IMR-90 (cell line): ENCODE measurements at regions not wholly inside any gene's neighbourhood (a gene's known extent, or its start where the extent isn't known, plus 50 kb on each side); places are given as distances from the start of the nearest gene placed in this dataset.

Source experiments
- ATAC-seq: fragments of 200-7000 bp; cut with Tn5 transposase; 2 replicates; pipeline ENCODE4 v1.9.1; 2020; ENCODE audit warnings: low read depth, mild to moderate bottlenecking, moderate library complexity
- BruUV-seq: library from RNA; stranded (reverse); fragments of 400-500 nt; replicated peaks from 2 replicates; lab custom pipeline; 2021; lab: Mats Ljungman, UMichigan
- CTCF ChIA-PET: fragments of 300-600 bp; formaldehyde crosslinking; extraction: SDS; loops from one replicate; lab custom pipeline; 2021; ENCODE audit warnings: antibody characterized with exemption; lab: Yijun Ruan, JAX
- POLR2A ChIA-PET: fragments of 300-600 bp; sonication (Branson Sonifier 250); formaldehyde crosslinking; loops from one replicate; lab custom pipeline; 2022; ENCODE audit warnings: antibody characterized with exemption; ENCODE audit not compliant: unreplicated experiment; lab: Charles Lee
- DNase-seq: peaks from one replicate; pipeline ENCODE4 v3.0.0; 2013
- H2AFZ ChIP-seq: replicated peaks from 2 replicates; pipeline ENCODE3; 2013; ENCODE audit warnings: low read length, mild to moderate bottlenecking; ENCODE audit not compliant: poor library complexity
- H2AK5ac ChIP-seq: 2 replicates; pipeline ENCODE4 v1.6.1; 2013; ENCODE audit warnings: low read depth, low read length, inconsistent platforms
- H2AK9ac ChIP-seq: replicated peaks from 2 replicates; pipeline ENCODE3; 2013; ENCODE audit warnings: mild to moderate bottlenecking, low read depth, low read length, moderate library complexity; ENCODE audit not compliant: poor library complexity
- H2BK120ac ChIP-seq: 2 replicates; pipeline ENCODE4 v1.6.1; 2013; ENCODE audit warnings: low read depth, low read length, inconsistent platforms
- H2BK15ac ChIP-seq: 3 replicates; pipeline ENCODE4 v1.6.1; 2013; ENCODE audit warnings: low read depth, low read length, inconsistent platforms
- H2BK20ac ChIP-seq: 2 replicates; pipeline ENCODE4 v1.6.1; 2013; ENCODE audit warnings: low read depth, mild to moderate bottlenecking, inconsistent platforms, low read length, moderate library complexity
- H2BK5ac ChIP-seq: 2 replicates; pipeline ENCODE4 v1.6.1; 2013; ENCODE audit warnings: mild to moderate bottlenecking, low read depth, low read length, inconsistent platforms; ENCODE audit not compliant: poor library complexity, severe bottlenecking
- H3K14ac ChIP-seq: replicated peaks from 2 replicates; pipeline ENCODE4 v1.6.1; 2013; ENCODE audit warnings: low read depth, low read length, inconsistent platforms
- H3K18ac ChIP-seq: 2 replicates; pipeline ENCODE4 v1.6.1; 2013; ENCODE audit warnings: low read depth, low read length, control low read depth
- H3K23ac ChIP-seq: 2 replicates; pipeline ENCODE4 v1.6.1; 2013; ENCODE audit warnings: low read depth, low read length, inconsistent platforms
- H3K27ac ChIP-seq: 2 replicates; pipeline ENCODE4 v1.5.1; 2013; ENCODE audit warnings: mild to moderate bottlenecking, control low read depth, low read length; ENCODE audit not compliant: insufficient read depth
- H3K27me3 ChIP-seq: 2 replicates; pipeline ENCODE4 v1.6.1; 2013; ENCODE audit warnings: low read length; ENCODE audit not compliant: control insufficient read depth, insufficient read depth
- H3K36me3 ChIP-seq: 2 replicates; pipeline ENCODE4 v1.6.1; 2013; ENCODE audit warnings: low read length, mixed read lengths; ENCODE audit not compliant: control insufficient read depth, insufficient read depth
- H3K4ac ChIP-seq: 2 replicates; pipeline ENCODE4 v1.6.1; 2013; ENCODE audit warnings: low read depth, low read length, inconsistent platforms
- H3K4me1 ChIP-seq: 2 replicates; pipeline ENCODE4 v1.6.1; 2013; ENCODE audit warnings: low read length, mixed read lengths; ENCODE audit not compliant: control insufficient read depth, insufficient read depth
- H3K4me2 ChIP-seq: 2 replicates; pipeline ENCODE4 v1.6.1; 2013; ENCODE audit warnings: low read depth, mild to moderate bottlenecking, control low read depth, low read length, moderate library complexity
- H3K4me3 ChIP-seq: 2 replicates; pipeline ENCODE4 v1.5.1; 2013; ENCODE audit warnings: low read depth, mild to moderate bottlenecking, control low read depth, low read length, moderate library complexity; ENCODE audit not compliant: insufficient read depth
- H3K56ac ChIP-seq: 2 replicates; pipeline ENCODE4 v1.6.1; 2013; ENCODE audit warnings: low read length, inconsistent platforms; ENCODE audit not compliant: insufficient read depth; ENCODE audit errors: extremely low read depth
- H3K79me1 ChIP-seq, 2 experiments: 2 replicates each; pipeline ENCODE4 v1.6.1; 2013; ENCODE audit warnings: low read length in 2 of 2, inconsistent platforms in 1 of 2, low read depth in 1 of 2
- H3K9ac ChIP-seq: 2 replicates; pipeline ENCODE4 v1.6.1; 2013; ENCODE audit warnings: low read depth, low read length, control low read depth
- H3K9me1 ChIP-seq: 2 replicates; pipeline ENCODE4 v1.6.1; 2013; ENCODE audit warnings: low read length, inconsistent platforms; ENCODE audit not compliant: insufficient read depth
- H3K9me3 ChIP-seq: 2 replicates; pipeline ENCODE4 v1.6.1; 2013; ENCODE audit warnings: low read length; ENCODE audit not compliant: control insufficient read depth, insufficient read depth
- H4K20me1 ChIP-seq: 2 replicates; pipeline ENCODE4 v1.6.1; 2013; ENCODE audit warnings: low read length, inconsistent platforms; ENCODE audit not compliant: insufficient read depth
- H4K5ac ChIP-seq: 2 replicates; pipeline ENCODE4 v1.6.1; 2013; ENCODE audit warnings: mild to moderate bottlenecking, low read depth, low read length, control low read depth
- H4K8ac ChIP-seq, 2 experiments: 2 replicates each; pipeline ENCODE4 v1.6.1; 2013; ENCODE audit warnings: low read depth in 2 of 2, low read length in 2 of 2, control low read depth in 1 of 2, inconsistent platforms in 1 of 2
- H4K91ac ChIP-seq: 2 replicates; pipeline ENCODE4 v1.6.1; 2013; ENCODE audit warnings: low read depth, low read length, inconsistent platforms; ENCODE audit not compliant: insufficient read depth
- BHLHE40 ChIP-seq: fragments of 150-350 bp; IDR thresholded peaks from 2 replicates; pipeline ENCODE4 v1.6.1; 2016; ENCODE audit warnings: mild to moderate bottlenecking, low read depth, low read length
- CEBPB ChIP-seq: IDR thresholded peaks from 2 replicates; pipeline ENCODE4 v1.6.1; 2012; ENCODE audit warnings: low read depth, low read length, improper control_type of control experiment
- CHD1 ChIP-seq: IDR thresholded peaks from 2 replicates; pipeline ENCODE4 v1.6.1; 2012; ENCODE audit warnings: low read depth, low read length, improper control_type of control experiment
- CTCF ChIP-seq: conservative IDR thresholded peaks from 2 replicates; pipeline ENCODE4 v1.5.1; 2012; ENCODE audit warnings: mild to moderate bottlenecking, low read depth, low read length, improper control_type of control experiment
- FOS ChIP-seq: fragments of 150-350 bp; IDR thresholded peaks from 2 replicates; pipeline ENCODE4 v1.6.1; 2016; ENCODE audit warnings: low read depth, low read length
- MAFK ChIP-seq: IDR thresholded peaks from 2 replicates; pipeline ENCODE4 v1.6.1; 2012; ENCODE audit warnings: low read depth, low read length, improper control_type of control experiment
- MAZ ChIP-seq: IDR thresholded peaks from 2 replicates; pipeline ENCODE4 v1.6.1; 2012; ENCODE audit warnings: low read depth, mild to moderate bottlenecking, low read length, improper control_type of control experiment, moderate library complexity, borderline replicate concordance
- MXI1 ChIP-seq: IDR thresholded peaks from 2 replicates; pipeline ENCODE4 v1.6.1; 2012; ENCODE audit warnings: low read depth, mild to moderate bottlenecking, low read length, moderate library complexity, borderline replicate concordance
- NFE2L2 ChIP-seq: fragments of 150-350 bp; IDR thresholded peaks from 2 replicates; pipeline ENCODE4 v1.6.1; 2016; ENCODE audit warnings: low read depth, mild to moderate bottlenecking, low read length
- POLR2A ChIP-seq: IDR thresholded peaks from 2 replicates; pipeline ENCODE4 v1.6.1; 2012; ENCODE audit warnings: mild to moderate bottlenecking, low read depth, low read length
- RAD21 ChIP-seq: IDR thresholded peaks from 2 replicates; pipeline ENCODE4 v1.6.1; 2012; ENCODE audit warnings: low read length, improper control_type of control experiment
- RFX5 ChIP-seq: IDR thresholded peaks from 2 replicates; pipeline ENCODE4 v1.8.0; 2012; ENCODE audit warnings: low read depth, mild to moderate bottlenecking, low read length, moderate library complexity
- SMC3 ChIP-seq: fragments of 150-350 bp; IDR thresholded peaks from 2 replicates; pipeline ENCODE4 v1.6.1; 2016; ENCODE audit warnings: low read depth, mild to moderate bottlenecking, antibody characterized with exemption, low read length, moderate library complexity
- USF2 ChIP-seq: fragments of 150-350 bp; IDR thresholded peaks from 2 replicates; pipeline ENCODE4 v1.6.1; 2017; ENCODE audit warnings: mild to moderate bottlenecking, antibody characterized with exemption, low read length, low read depth
- WGBS, 2 experiments: methylation state at CpG; one replicate each; pipeline versions ENCODE4 v1.1.5 to v1.1.7; 2013; ENCODE audit warnings: missing lambda C conversion rate in 2 of 2; ENCODE audit not compliant: insufficient read length in 1 of 2; ENCODE audit errors: extremely low coverage in 2 of 2; 5-methylcytosine and 5-hydroxymethylcytosine counted together
- dilution Hi-C: fragments of 300-500 bp; cut with HindIII; formaldehyde crosslinking; loops from one replicate; pipeline ENCODE4 v1.14.3; 2018; ENCODE audit warnings: low sequenced_read_pairs; ENCODE audit not compliant: unreplicated experiment
- in situ Hi-C: fragments of 300-500 bp; cut with MboI; formaldehyde crosslinking; loops from 3 replicates; pipeline ENCODE4 v1.14.3; 2019; ENCODE audit warnings: low sequenced_read_pairs, inconsistent platforms, mixed read lengths
- intact Hi-C: fragments of 100-400 bp; cut with micrococcal nuclease; formaldehyde crosslinking; loops from 2 replicates; pipeline ENCODE4 v1.10.0; 2022

GRCh38 chrX:148371291-148371690 is 129.1 kb upstream of the AFF2 start:
- Histone ChIP-seq H3K4me3 (no peak overlapping the region), H2BK5ac (no peak overlapping the region), H2AFZ (no peak overlapping the region), H3K9me1 (no peaks in the 10 kb centered on the region), H3K14ac (no peak overlapping the region), H3K56ac (no peak overlapping the region), H3K27me3 (no peaks in the 10 kb centered on the region), H3K36me3 (no peaks in the 10 kb centered on the region), H2BK120ac (no peak overlapping the region), H3K23ac (no peak overlapping the region), H3K4me2 (no peak overlapping the region), H3K79me1 (no peaks in the 10 kb centered on the region), H3K4me1 (no peaks in the 10 kb centered on the region), H3K9ac (no peak overlapping the region), H2AK5ac (no peak overlapping the region), H2AK9ac (no peak overlapping the region), H4K20me1 (no peaks in the 10 kb centered on the region), H2BK15ac (no peak overlapping the region), H4K8ac (no peak overlapping the region), H3K27ac (no peak overlapping the region), H3K9me3 (peaks cover 3% of the 10 kb centered on the region; the same call in 1 of the 2 replicates), H4K5ac (no peak overlapping the region), H3K4ac (no peak overlapping the region), H4K91ac (no peak overlapping the region), H2BK20ac (no peak overlapping the region), H3K18ac (no peak overlapping the region)
- in situ Hi-C loops = no loop called here
- TF ChIP-seq RFX5 (no peak), NFE2L2 (no peak), CTCF (no peak), BHLHE40 (no peak), FOS (no peak), CEBPB (no peak), USF2 (no peak), MAZ (no peak), MXI1 (no peak), CHD1 (no peak), POLR2A (no peak), SMC3 (no peak), MAFK (no peak), RAD21 (no peak)
- no TSS peak for BruUV-seq
- ATAC-seq = no peak
- intact Hi-C loops = no loop called here
- POLR2A ChIA-PET = no interaction called here
- WGBS, 2 experiments = 60% methylated on average over 1 of the region's 3 CpGs; no CpG with 5 or more reads in 1 of the 2 experiments
- no peak for DNase-seq
- dilution Hi-C loops = no loop called here
- CTCF ChIA-PET = no interaction called here
